Kidney capillary endothelial cell (primary cell): ENCODE measurements at regions not wholly inside any gene's neighbourhood (a gene's known extent, or its start where the extent isn't known, plus 50 kb on each side); places are given as distances from the start of the nearest gene placed in this dataset.

Experiments used
- DNase-seq: peaks from one replicate; pipeline ENCODE4 v3.0.0-alpha.2; 2018; ENCODE audit warnings: low spot score

- DNase-seq, result no peak
Measured at GRCh38 chr20:48571949-48572847, 255.6 kb downstream of the PREX1 start.

GRCh38 chr20:48569679-48570078, 258.1 kb downstream of the PREX1 start:
- no peak for DNase-seq

GRCh38 chr20:48568520-48568919, 259.3 kb downstream of the PREX1 start:
- DNase-seq, result no peak

GRCh38 chr20:48567145-48567544, 260.7 kb downstream of the PREX1 start:
- DNase-seq, result no peak

GRCh38 chr20:48564982-48565539, 262.7 kb downstream of the PREX1 start:
- DNase-seq, result no peak

GRCh38 chr20:48563191-48563870, 264.5 kb downstream of the PREX1 start:
- DNase-seq, result no peak

- no peak for DNase-seq
Measured at GRCh38 chr20:48562586-48563116, 265.1 kb downstream of the PREX1 start.

- no peak for DNase-seq
Measured at GRCh38 chr20:48558906-48559305, 268.9 kb downstream of the PREX1 start.

GRCh38 chr20:48557380-48557779, 270.4 kb downstream of the PREX1 start:
- no peak for DNase-seq

GRCh38 chr20:48556956-48557355, 270.8 kb downstream of the PREX1 start:
- DNase-seq, result no peak

GRCh38 chr20:48552550-48552949, 275.2 kb downstream of the PREX1 start:
- DNase-seq, result no peak

- DNase-seq, result no peak
Measured at GRCh38 chr20:48550814-48551213, 277.0 kb downstream of the PREX1 start.

- no peak for DNase-seq
Measured at GRCh38 chr20:48547664-48548063, 280.1 kb downstream of the PREX1 start.

GRCh38 chr20:48544402-48545339, 283.1 kb downstream of the PREX1 start:
- no peak for DNase-seq

- DNase-seq, result no peak
Measured at GRCh38 chr20:48541581-48542071, 286.2 kb downstream of the PREX1 start.

GRCh38 chr20:48538856-48539255, 288.9 kb downstream of the PREX1 start:
- no peak for DNase-seq

GRCh38 chr20:48538058-48538825, 289.6 kb downstream of the PREX1 start:
- no peak for DNase-seq

GRCh38 chr20:48536206-48536605, 291.6 kb downstream of the PREX1 start:
- DNase-seq, result no peak

GRCh38 chr20:48535556-48535955, 292.2 kb downstream of the PREX1 start:
- no peak for DNase-seq

- no peak for DNase-seq
Measured at GRCh38 chr20:48532028-48532427, 295.8 kb downstream of the PREX1 start.

- DNase-seq, result no peak
Measured at GRCh38 chr20:48531505-48531904, 296.3 kb downstream of the PREX1 start.
